ENCODE measurements at regions not wholly inside any gene's neighbourhood (a gene's known extent, or its start where the extent isn't known, plus 50 kb on each side); places are given as distances from the start of the nearest gene placed in this dataset.

DNA sequence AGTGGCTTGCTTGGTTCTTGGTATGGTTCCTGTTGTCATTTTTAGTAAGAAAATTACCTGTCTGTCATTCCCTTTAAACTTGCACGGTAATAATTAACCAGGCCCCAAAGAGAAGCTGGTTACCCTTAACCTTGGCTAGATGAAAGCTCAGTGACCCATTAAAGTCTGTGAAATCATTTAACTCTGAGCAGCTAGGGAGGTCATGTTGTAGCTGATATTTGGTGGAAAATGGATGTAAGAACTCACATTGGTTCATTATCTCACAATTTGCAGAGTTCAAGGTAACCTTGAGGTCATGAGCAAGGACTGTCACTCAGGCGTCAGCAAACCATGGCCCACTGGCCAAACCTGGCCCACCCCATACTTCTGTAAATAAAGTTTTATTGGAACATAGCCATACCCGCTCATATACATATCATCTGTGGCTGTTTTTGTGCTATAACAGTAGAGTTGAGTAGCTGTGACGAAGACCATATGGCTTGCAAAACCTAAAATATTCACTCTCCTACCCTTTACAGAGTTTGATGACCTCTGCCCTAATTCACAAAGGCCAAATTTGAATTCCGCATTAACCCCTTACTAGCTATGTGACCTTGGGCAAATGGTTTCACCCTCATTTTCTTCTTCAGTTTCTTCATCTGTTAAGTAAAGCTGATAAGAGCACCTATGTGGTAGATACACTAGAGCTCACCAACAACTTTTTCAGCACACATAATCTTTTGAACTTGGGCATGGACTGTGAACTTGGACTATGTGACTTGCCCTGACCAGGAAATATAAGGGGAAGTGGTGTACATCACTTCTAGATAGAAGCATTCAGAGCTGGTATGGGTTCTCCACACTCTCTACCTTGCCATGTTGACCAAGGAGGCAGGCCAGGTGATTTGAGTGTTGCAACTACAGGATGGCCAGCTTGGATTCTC lies 61.5 kb upstream of the CPEB4 start:
- TF ChIP-seq CTCF (IDR thresholded peaks at IDR 0.05; ENCODE audit: low read depth, low read length) (no peak), EZH2phosphoT487 (IDR thresholded peaks at IDR 0.05; ENCODE audit: low read depth) (no peak)
